Activated CD4-positive, alpha-beta memory T cell treated with anti-CD3 and anti-CD28 coated beads for 36 hours (primary cell): ENCODE measurements at regions not wholly inside any gene's neighbourhood (a gene's known extent, or its start where the extent isn't known, plus 50 kb on each side); places are given as distances from the start of the nearest gene placed in this dataset.

Experiments used
- CTCF ChIA-PET: fragments of 350-600 bp; sonication (Branson Sonifier 250); formaldehyde crosslinking; loops from one replicate; lab custom pipeline; 2021; ENCODE audit warnings: antibody characterized with exemption, inconsistent platforms; lab: Charles Lee
- POLR2A ChIA-PET: fragments of 350-600 bp; sonication (Branson Sonifier 250); formaldehyde crosslinking; loops from one replicate; lab custom pipeline; 2021; ENCODE audit warnings: antibody characterized with exemption; lab: Charles Lee
- DNase-seq: peaks from one replicate; pipeline ENCODE4 v3.0.0-alpha.2; 2020
- H3K27ac Mint-ChIP-seq: one replicate; pipeline ENCODE4 v1.8.0; 2021; ENCODE audit warnings: mixed read lengths
- H3K27me3 Mint-ChIP-seq: one replicate; pipeline ENCODE4 v1.8.0; 2021; ENCODE audit warnings: mixed read lengths
- H3K36me3 Mint-ChIP-seq: one replicate; pipeline ENCODE4 v1.8.0; 2021; ENCODE audit warnings: mixed read lengths
- H3K4me1 Mint-ChIP-seq: one replicate; pipeline ENCODE4 v1.8.0; 2021; ENCODE audit warnings: low read depth, mixed read lengths
- H3K4me3 Mint-ChIP-seq: one replicate; pipeline ENCODE4 v1.8.0; 2021; ENCODE audit warnings: mild to moderate bottlenecking, mixed read lengths
- H3K9me3 Mint-ChIP-seq: one replicate; pipeline ENCODE4 v1.8.0; 2021; ENCODE audit warnings: mixed read lengths
- intact Hi-C: fragments of 100-400 bp; cut with micrococcal nuclease; formaldehyde crosslinking; loops from one replicate; pipeline ENCODE4 v1.15.1; 2023

DNA sequence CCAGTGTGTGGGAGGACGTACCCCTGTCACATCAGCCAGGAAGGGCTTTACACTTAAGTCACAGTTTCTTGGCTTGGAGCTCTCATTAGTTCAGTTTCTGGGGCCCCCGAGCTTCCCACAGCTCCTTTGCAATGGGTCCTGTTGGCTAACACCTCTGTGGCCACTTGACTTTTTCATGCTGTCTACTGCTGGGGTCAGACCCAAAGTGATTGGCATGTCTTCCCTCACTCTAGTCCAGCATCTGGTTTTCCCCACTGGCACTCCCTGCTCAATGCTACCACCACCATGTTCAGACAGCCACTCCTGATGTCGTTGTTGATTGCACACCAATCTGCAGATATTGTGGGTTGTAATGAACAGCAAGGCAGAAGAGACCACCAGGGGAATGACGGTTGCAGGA is 379.0 kb downstream of the FOXO1 start:
- Mint-ChIP-seq H3K9me3 (no peaks in the 10 kb centered on the region), H3K4me1 (peaks cover 15% of the 10 kb centered on the region), H3K4me3 (no peak overlapping the region), H3K27me3 (no peaks in the 10 kb centered on the region), H3K36me3 (no peaks in the 10 kb centered on the region), H3K27ac (no peak overlapping the region)
- DNase-seq: no peak
- CTCF ChIA-PET: no interaction called here
- intact Hi-C loops: no loop called here
- POLR2A ChIA-PET: no interaction called here

DNA sequence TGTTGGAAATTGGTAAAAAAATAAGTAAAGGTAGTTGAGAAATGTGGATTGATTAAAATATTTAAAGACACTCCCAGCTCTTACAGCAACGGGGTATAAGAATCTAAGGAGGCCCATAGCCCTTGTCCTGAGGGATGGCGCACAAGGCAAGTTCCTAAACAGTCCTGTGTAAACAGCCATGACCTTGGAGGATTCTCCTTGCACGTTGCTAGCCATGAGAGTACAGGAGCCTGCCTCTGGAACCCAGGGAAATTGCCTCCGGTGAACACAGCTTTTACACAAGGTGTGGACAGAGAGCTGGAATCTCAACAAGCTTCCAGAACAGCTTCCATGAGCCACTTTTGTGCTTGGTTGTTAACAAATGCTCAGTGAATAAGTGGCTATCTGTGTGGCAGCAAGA is 378.2 kb downstream of the FOXO1 start:
- H3K4me3 Mint-ChIP-seq: no peak overlapping the region
- CTCF ChIA-PET: no interaction called here

DNA sequence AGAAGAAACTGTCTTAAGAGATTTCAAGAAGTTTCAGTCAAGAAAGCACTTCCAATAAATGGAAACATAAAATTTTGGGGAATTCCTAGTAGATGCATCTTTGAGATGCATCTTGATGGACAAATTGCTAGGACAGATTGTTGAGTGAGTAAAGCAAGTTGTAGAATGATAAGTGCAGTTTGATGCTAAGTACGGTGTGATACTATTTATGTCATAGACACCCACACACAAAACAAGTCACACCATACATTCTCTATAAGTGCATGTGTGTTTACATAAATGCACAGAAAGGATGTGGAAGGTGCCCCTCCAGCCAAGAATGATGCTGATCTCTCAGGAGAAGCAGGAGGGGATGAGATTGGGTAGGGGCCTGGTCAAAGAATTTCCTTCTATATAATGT is 375.7 kb downstream of the FOXO1 start:
- no peak for DNase-seq
- Mint-ChIP-seq H3K9me3 (peaks cover under 1% of the 10 kb centered on the region), H3K4me3 (no peak overlapping the region), H3K4me1 (peaks cover 15% of the 10 kb centered on the region), H3K27me3 (no peaks in the 10 kb centered on the region), H3K27ac (no peak overlapping the region), H3K36me3 (peaks cover under 1% of the 10 kb centered on the region)
- ChIA-PET CTCF (no interaction called here), POLR2A (no interaction called here)
- intact Hi-C loops: no loop called here

More for the DNA sequence above, 378.2 kb downstream of the FOXO1 start:
- H3K36me3 Mint-ChIP-seq: no peaks in the 10 kb centered on the region
- H3K4me1 Mint-ChIP-seq: peaks cover 15% of the 10 kb centered on the region
- H3K27ac Mint-ChIP-seq: no peak overlapping the region
- H3K27me3 Mint-ChIP-seq: no peaks in the 10 kb centered on the region
- intact Hi-C loops: no loop called here
- DNase-seq: no peak
- POLR2A ChIA-PET: no interaction called here
- no peaks in the 10 kb centered on the region for H3K9me3 Mint-ChIP-seq

DNA sequence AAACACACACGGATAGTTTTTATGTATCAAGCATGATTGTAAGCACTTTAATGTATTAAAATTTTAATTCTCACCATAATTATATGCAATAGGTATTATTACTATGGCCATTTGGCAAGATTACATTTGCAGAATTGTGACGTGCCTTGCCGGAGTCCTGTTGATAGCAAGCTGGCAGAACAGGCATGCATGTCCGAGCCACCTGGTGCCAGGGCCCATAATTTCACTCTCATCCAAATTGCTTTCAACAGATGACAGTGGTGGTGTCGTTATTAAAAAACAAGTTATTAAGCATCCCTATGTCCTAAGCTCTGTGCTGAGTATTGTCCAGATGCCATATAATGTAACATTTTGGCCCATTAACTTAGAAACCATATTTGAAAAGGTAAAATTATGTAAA is 374.3 kb downstream of the FOXO1 start:
- no peaks in the 10 kb centered on the region for H3K27me3 Mint-ChIP-seq
- H3K4me1 Mint-ChIP-seq: peaks cover 15% of the 10 kb centered on the region
- no peak overlapping the region for H3K27ac Mint-ChIP-seq
- H3K4me3 Mint-ChIP-seq: no peak overlapping the region
- peaks cover 12% of the 10 kb centered on the region for H3K9me3 Mint-ChIP-seq
- CTCF ChIA-PET: interaction anchor here (0.7 to 1.3 kb wide), 2 partner anchors 14 to 669 kb away, joined by 3 read pairs; no protein-coding TSS in a partner anchor
- intact Hi-C loops: no loop called here
- no peak for DNase-seq
- POLR2A ChIA-PET: interaction anchor here (0.6 kb wide), 1 partner anchor 570 kb away, joined by 3 read pairs; no protein-coding TSS in a partner anchor
- peaks cover 6% of the 10 kb centered on the region for H3K36me3 Mint-ChIP-seq

DNA sequence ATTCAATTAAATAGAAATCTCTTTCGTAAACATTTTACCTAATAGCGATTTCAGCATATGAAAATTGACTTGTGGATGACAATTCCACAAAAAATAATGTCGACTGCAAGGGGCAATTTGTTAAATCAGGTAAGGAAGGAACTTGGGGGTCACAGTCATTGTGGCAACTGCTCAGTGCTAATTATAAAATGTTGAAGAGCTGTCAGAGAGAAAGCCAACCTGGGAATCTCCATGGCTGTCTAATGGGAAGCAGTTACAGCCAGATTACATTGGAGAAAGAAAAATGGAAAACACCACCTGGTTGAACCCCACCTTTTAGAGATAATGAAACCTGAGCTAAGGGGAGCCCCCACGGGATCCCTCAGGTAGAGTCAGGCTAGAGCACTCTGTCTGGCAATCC is 373.9 kb downstream of the FOXO1 start:
- Mint-ChIP-seq H3K4me3 (no peak overlapping the region), H3K4me1 (peaks cover 15% of the 10 kb centered on the region), H3K9me3 (peaks cover 12% of the 10 kb centered on the region), H3K27ac (no peak overlapping the region), H3K36me3 (peaks cover 6% of the 10 kb centered on the region), H3K27me3 (no peaks in the 10 kb centered on the region)
- CTCF ChIA-PET: interaction anchor here (0.7 to 1.3 kb wide), 2 partner anchors 15 to 669 kb away, joined by 3 read pairs; no protein-coding TSS in a partner anchor
- intact Hi-C loops: no loop called here
- POLR2A ChIA-PET: no interaction called here
- no peak for DNase-seq

DNA sequence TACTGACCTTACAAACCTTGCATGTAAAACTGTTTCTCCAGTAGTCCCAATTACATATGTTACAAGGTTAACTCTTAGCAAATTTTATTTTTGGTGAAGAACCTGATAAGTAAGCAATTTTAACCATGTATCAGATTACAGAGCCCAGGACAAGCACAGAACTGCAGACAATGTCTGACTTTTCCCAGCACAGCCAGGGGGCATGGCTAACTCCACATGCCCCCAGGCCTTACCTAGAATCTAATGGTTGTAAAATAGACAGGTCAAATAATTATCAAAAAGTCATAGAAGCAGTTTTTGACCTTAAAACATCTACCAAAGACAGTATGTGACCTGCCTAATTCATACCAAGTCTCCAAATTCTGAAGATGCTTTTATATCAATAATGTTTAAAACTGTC is 364.1 kb downstream of the FOXO1 start:
- DNase-seq: no peak
- H3K36me3 Mint-ChIP-seq: peaks cover 20% of the 10 kb centered on the region
- no peak overlapping the region for H3K27ac Mint-ChIP-seq
- intact Hi-C loops: no loop called here
- ChIA-PET POLR2A (no interaction called here), CTCF (no interaction called here)
- H3K9me3 Mint-ChIP-seq: peaks cover 40% of the 10 kb centered on the region
- no peaks in the 10 kb centered on the region for H3K27me3 Mint-ChIP-seq
- no peak overlapping the region for H3K4me3 Mint-ChIP-seq
- peaks cover 21% of the 10 kb centered on the region for H3K4me1 Mint-ChIP-seq

DNA sequence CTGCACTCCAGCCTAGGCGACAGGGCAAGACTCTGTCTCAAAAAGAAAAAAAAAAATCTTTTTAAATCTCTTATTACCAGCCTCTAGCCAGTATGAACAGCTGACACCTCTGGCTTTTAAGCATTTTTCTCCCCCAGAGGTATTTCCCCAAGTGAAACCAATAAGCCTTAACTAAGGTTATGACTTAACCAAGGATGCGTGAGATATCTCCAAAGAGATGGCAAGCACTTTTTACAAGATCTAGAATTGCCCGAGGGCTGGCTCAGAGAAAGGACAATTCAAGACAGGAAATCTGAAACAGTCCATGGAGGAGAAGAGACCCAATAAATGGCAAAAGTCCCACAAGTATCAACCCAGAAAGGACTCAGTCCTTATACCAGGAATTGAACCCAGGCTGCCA is 362.1 kb downstream of the FOXO1 start:
- intact Hi-C loops: no loop called here
- POLR2A ChIA-PET: no interaction called here
- Mint-ChIP-seq H3K27ac (no peak overlapping the region), H3K9me3 (peaks cover 42% of the 10 kb centered on the region), H3K36me3 (peaks cover 20% of the 10 kb centered on the region), H3K4me3 (no peak overlapping the region), H3K27me3 (no peaks in the 10 kb centered on the region), H3K4me1 (peaks cover 26% of the 10 kb centered on the region)
- CTCF ChIA-PET: no interaction called here
- no peak for DNase-seq

DNA sequence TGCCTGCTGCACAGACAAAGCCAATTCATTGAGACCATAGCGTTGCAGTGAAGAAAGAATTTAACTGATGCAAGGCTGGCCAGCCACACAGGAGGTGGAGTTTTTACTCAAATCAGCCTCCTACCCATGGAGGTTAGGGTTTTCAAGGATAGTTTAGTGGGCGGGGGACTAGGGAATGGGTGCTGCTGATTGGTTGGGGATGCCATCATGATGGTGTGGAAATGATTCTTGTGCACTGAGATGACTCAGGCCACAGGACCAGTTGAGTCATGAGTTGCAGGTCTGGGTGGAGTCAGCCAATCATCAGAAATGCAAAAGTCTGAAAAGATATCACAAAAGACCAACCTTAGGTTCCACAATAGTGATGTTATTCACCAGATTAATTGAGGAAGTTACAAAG is 359.6 kb downstream of the FOXO1 start:
- intact Hi-C loops: loop anchor here (1.0 to 5.0 kb wide), 3 partner anchors 8 to 530 kb away; no protein-coding TSS in a partner anchor
- Mint-ChIP-seq H3K9me3 (peaks cover 30% of the 10 kb centered on the region), H3K36me3 (peaks cover 18% of the 10 kb centered on the region), H3K27ac (peak overlapping the region; percentile 70), H3K27me3 (no peaks in the 10 kb centered on the region), H3K4me3 (peak overlapping the region; percentile 32), H3K4me1 (peaks cover 24% of the 10 kb centered on the region)
- CTCF ChIA-PET: interaction anchor here (0.8 to 1.5 kb wide), 2 partner anchors 9 to 201 kb away, joined by 3 to 4 read pairs; no protein-coding TSS in a partner anchor
- peak; percentile 85 for DNase-seq
- POLR2A ChIA-PET: no interaction called here

DNA sequence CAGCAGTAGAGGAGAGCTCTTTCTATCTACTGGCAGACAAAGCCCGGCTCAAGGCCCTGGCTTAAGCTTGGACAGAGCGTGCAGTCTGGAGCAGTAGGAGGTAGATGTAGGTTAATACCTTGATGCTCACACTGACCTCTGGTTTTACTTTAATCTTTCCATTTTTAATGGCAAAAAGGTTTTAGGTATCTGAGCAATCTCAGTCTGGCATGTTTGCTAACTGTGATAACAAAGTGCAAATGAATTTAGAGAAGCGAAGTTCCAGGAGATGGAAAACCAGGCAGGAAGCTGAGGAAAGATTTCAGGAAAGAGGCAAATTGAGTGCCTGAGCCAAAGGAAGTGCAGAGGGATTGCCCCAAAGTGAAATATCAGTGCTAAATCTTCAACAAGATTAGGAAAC is 356.6 kb downstream of the FOXO1 start:
- Mint-ChIP-seq H3K27ac (no peak overlapping the region), H3K36me3 (peaks cover 13% of the 10 kb centered on the region), H3K27me3 (no peaks in the 10 kb centered on the region), H3K4me1 (peaks cover 38% of the 10 kb centered on the region), H3K9me3 (peaks cover 16% of the 10 kb centered on the region), H3K4me3 (no peak overlapping the region)
- intact Hi-C loops: loop anchor here (5.0 to 10.0 kb wide), 4 partner anchors 85 to 533 kb away; partner anchors contain the start of gene MRPS31
- ChIA-PET POLR2A (no interaction called here), CTCF (interaction anchor here (1.0 kb wide), 1 partner anchor 241 kb away, joined by 3 read pairs; no protein-coding TSS in a partner anchor)
- DNase-seq: no peak

DNA sequence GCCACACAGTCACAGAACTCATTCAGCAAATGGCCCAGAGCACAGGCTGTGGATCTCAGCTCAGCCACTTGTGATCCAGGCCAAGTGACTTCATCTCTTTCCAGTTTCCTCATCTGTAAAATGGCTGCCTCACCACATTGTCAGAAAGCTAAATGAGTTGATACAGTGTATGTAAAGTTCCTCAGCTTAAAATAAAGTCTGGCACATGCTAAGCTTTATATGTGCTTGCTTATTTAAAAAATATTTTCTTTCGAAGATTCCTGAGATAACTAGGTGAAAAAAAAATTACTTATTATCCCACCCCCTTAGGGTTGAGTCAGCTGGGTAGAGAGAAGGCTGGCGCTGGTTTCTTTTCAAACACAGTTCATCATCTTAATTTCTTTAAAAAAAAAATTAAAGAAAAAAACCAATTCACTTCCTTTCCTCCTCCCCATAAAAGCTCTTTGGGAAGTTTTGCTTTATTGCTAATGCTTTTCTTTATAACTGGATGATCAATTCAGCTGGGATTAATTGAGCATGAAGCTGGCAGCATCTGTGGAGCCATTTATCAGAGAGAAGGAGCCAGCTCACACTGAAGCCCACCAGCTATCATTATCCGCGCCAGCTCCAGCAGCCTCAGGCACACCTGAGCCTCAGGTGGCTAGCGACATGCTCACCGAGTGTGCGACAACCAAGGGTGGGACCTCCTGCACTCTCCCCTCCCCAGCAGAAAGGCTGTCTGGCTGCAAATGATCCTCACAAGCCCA is 354.9 kb downstream of the FOXO1 start:
- Mint-ChIP-seq H3K27ac (no peak overlapping the region), H3K9me3 (peaks cover 8% of the 10 kb centered on the region), H3K27me3 (no peaks in the 10 kb centered on the region), H3K4me1 (peaks cover 44% of the 10 kb centered on the region), H3K36me3 (peaks cover 5% of the 10 kb centered on the region), H3K4me3 (no peak overlapping the region)
- POLR2A ChIA-PET: interaction anchor here (0.6 kb wide), 1 partner anchor 91 kb away, joined by 3 read pairs; no protein-coding TSS in a partner anchor
- DNase-seq: no peak
- CTCF ChIA-PET: interaction anchor here (0.7 kb wide), 1 partner anchor 692 kb away, joined by 4 read pairs; no protein-coding TSS in a partner anchor
- intact Hi-C loops: loop anchor here (10.0 kb wide), 3 partner anchors 87 to 463 kb away; partner anchors contain the start of gene MRPS31

DNA sequence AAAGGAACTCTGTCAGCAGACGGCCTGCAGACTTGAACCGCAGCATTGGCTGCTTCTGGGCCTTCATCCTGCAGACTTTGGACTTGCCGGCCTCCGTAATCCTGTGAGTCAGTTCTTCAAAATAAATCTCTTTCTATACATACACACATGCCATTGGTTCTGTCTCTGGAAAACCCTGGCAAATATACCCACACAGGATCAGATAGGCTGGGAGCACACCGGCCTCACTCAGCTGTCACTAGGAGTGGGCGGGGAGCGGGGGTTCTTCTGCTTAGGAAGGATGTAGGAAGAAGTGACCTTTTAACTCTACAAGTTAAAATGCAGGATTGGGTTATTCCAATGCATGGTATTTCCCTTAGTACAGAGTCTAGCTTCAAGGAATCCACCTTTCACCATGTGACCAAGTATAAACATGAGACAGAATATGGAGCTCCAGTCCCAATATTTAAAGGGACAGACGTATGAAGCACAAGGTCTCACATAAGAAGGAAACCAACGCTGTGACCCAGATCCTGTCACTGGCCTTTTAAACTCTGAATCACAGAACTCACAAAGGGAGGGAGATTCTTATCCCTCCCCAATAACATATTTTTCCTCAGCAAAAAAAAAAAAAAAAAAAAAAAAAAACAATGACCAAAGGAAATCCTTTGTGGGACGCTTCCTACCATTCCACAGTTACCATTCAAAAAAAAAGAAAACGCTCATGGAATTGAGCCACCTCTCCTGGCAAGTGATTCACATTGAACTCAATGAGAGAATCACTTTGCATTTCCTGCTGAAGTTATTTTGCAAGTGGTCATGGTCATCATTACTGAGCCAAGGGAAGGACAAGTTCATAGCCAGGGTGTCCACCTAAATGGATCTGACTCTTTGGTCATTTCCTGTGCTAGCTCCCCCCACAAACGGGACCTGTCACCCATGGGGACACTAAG is 352.9 kb downstream of the FOXO1 start:
- CTCF ChIA-PET: no interaction called here
- intact Hi-C loops: loop anchor here (2.0 to 10.0 kb wide), 6 partner anchors 59 to 461 kb away; partner anchors contain the start of gene MRPS31
- H3K36me3 Mint-ChIP-seq: no peaks in the 10 kb centered on the region
- no peak overlapping the region for H3K4me3 Mint-ChIP-seq
- POLR2A ChIA-PET: no interaction called here
- no peak for DNase-seq
- H3K27me3 Mint-ChIP-seq: no peaks in the 10 kb centered on the region
- H3K9me3 Mint-ChIP-seq: no peaks in the 10 kb centered on the region
- peak overlapping the region; percentile 44 for H3K27ac Mint-ChIP-seq
- peaks cover 47% of the 10 kb centered on the region for H3K4me1 Mint-ChIP-seq
